ENCODE measurements at regions not wholly inside any gene's neighbourhood (a gene's known extent, or its start where the extent isn't known, plus 50 kb on each side); places are given as distances from the start of the nearest gene placed in this dataset.

GRCh38 chrY:17398336-17399072, 481.5 kb downstream of the CDY2B start:
- no peak for TF ChIP-seq EZH2phosphoT487 (IDR thresholded peaks at IDR 0.05; ENCODE audit: borderline replicate concordance, low read length)
- TF ChIP-seq CTCF (IDR thresholded peaks at IDR 0.05; ENCODE audit: low read depth, low read length, poor library complexity, severe bottlenecking): no peak
